BLaER1 treated with 17β-estradiol and CSF1 and Interleukin-3, amounts not matched to agents 10 nM and 100 nM (cell line): ENCODE measurements at regions not wholly inside any gene's neighbourhood (a gene's known extent, or its start where the extent isn't known, plus 50 kb on each side); places are given as distances from the start of the nearest gene placed in this dataset.

Experiments
- H3K27ac ChIP-seq, 11 experiments: shearing (Covaris generic); formaldehyde crosslinking; 2 replicates each; pipeline ENCODE4 v1.8.1; 2022
- H3K27me3 ChIP-seq, 11 experiments: shearing (Covaris generic); formaldehyde crosslinking; 2 replicates each; pipeline ENCODE4 v1.8.1; 2022
- H3K36me3 ChIP-seq, 11 experiments: shearing (Covaris generic); formaldehyde crosslinking; 2 replicates each; pipeline ENCODE4 v1.8.1; 2022
- H3K4me1 ChIP-seq, 10 experiments: shearing (Covaris generic); formaldehyde crosslinking; 2 replicates each; pipeline ENCODE4 v1.8.1; 2022
- H3K4me2 ChIP-seq, 11 experiments: shearing (Covaris generic); formaldehyde crosslinking; 2 replicates each; pipeline ENCODE4 v1.8.1; 2022
- H3K4me3 ChIP-seq, 10 experiments: shearing (Covaris generic); formaldehyde crosslinking; 2 replicates each; pipeline ENCODE4 v1.8.1; 2022
- H3K9ac ChIP-seq, 11 experiments: shearing (Covaris generic); formaldehyde crosslinking; 2 replicates each; pipeline ENCODE4 v1.8.1; 2022
- H3K9me3 ChIP-seq, 11 experiments: shearing (Covaris generic); formaldehyde crosslinking; replicated peaks in 1 of 11; 2 replicates each; pipeline ENCODE4 v1.8.1; 2022
- H4K20me1 ChIP-seq, 11 experiments: shearing (Covaris generic); formaldehyde crosslinking; 2 replicates each; pipeline ENCODE4 v1.8.1; 2022
- Cebpa-rat ChIP-seq, 11 experiments: shearing (Covaris generic); IDR thresholded peaks; 2 replicates each; pipeline ENCODE4 v1.8.1; 2022

GRCh38 chr20:52364405-52364804 lies 172.8 kb upstream of the ZFP64 start:
- no peak for TF ChIP-seq Cebpa-rat (IDR thresholded peaks at IDR 0.05)
- Histone ChIP-seq H3K9ac (no peak overlapping the region), H3K4me1 (peaks cover 0 to 8% (median 0%) of the 10 kb centered on the region in 10 experiments; a peak in 6 of 20 replicates), H3K9me3 (0 out of 22 replicates have a peak, but pooled peaks cover 0 to 4% (median 0%) of the 10 kb centered on the region in 11 experiments), H3K27me3 (no peaks in the 10 kb centered on the region), H3K4me3 (no peak overlapping the region), H4K20me1 (no peaks in the 10 kb centered on the region), H3K4me2 (peak overlapping the region in 3 of 11 experiments; percentile 2 to 12 (median 9); a peak in 1 of 22 replicates), H3K27ac (no peak overlapping the region), H3K36me3 (no peaks in the 10 kb centered on the region)

- H3K36me3 ChIP-seq: no peaks in the 10 kb centered on the region
- TF ChIP-seq Cebpa-rat (IDR thresholded peaks at IDR 0.05): no peak
- no peak overlapping the region for H3K27ac ChIP-seq
- H3K4me2 ChIP-seq: no peak overlapping the region
- no peak overlapping the region for H3K9ac ChIP-seq
- H3K27me3 ChIP-seq: no peaks in the 10 kb centered on the region
- H4K20me1 ChIP-seq: no peaks in the 10 kb centered on the region
- peaks cover 0 to 7% (median 0%) of the 10 kb centered on the region in 11 experiments; a peak in 1 of 22 replicates for H3K9me3 ChIP-seq
- H3K4me3 ChIP-seq: no peak overlapping the region
- H3K4me1 ChIP-seq: peaks cover 0 to 8% (median 0%) of the 10 kb centered on the region in 10 experiments; a peak in 6 of 20 replicates
Measured at GRCh38 chr20:52361650-52362049, 170.1 kb upstream of the ZFP64 start.

GRCh38 chr20:52349806-52350205 lies 158.2 kb upstream of the ZFP64 start:
- Histone ChIP-seq H3K9me3 (no peaks in the 10 kb centered on the region; a peak in 1 of 22 replicates), H3K4me1 (peaks cover 0 to 6% (median 0%) of the 10 kb centered on the region in 10 experiments; a peak in 2 of 20 replicates), H3K36me3 (no peaks in the 10 kb centered on the region), H3K27ac (no peak overlapping the region), H3K4me3 (no peak overlapping the region), H3K27me3 (no peaks in the 10 kb centered on the region), H3K4me2 (no peak overlapping the region), H3K9ac (no peak overlapping the region), H4K20me1 (no peaks in the 10 kb centered on the region)
- TF ChIP-seq Cebpa-rat (IDR thresholded peaks at IDR 0.05): no peak

GRCh38 chr20:52348434-52348833 lies 156.9 kb upstream of the ZFP64 start:
- Histone ChIP-seq H3K27me3 (no peaks in the 10 kb centered on the region), H3K9me3 (no peaks in the 10 kb centered on the region; a peak in 1 of 22 replicates), H3K4me3 (no peak overlapping the region), H4K20me1 (no peaks in the 10 kb centered on the region), H3K4me1 (peaks cover 0 to 6% (median 0%) of the 10 kb centered on the region in 10 experiments; a peak in 2 of 20 replicates), H3K36me3 (no peaks in the 10 kb centered on the region), H3K9ac (no peak overlapping the region), H3K27ac (no peak overlapping the region), H3K4me2 (no peak overlapping the region)
- TF ChIP-seq Cebpa-rat (IDR thresholded peaks at IDR 0.05): no peak

- TF ChIP-seq Cebpa-rat (IDR thresholded peaks at IDR 0.05): peak in 7 of 11 experiments; percentile 10 to 54 (median 40); a peak in 6 of 22 replicates
- H3K36me3 ChIP-seq: no peaks in the 10 kb centered on the region
- H4K20me1 ChIP-seq: no peaks in the 10 kb centered on the region
- no peak overlapping the region for H3K4me2 ChIP-seq
- no peaks in the 10 kb centered on the region; a peak in 1 of 22 replicates for H3K9me3 ChIP-seq
- H3K4me1 ChIP-seq: peaks cover 0 to 6% (median 0%) of the 10 kb centered on the region in 10 experiments; a peak in 2 of 20 replicates
- no peaks in the 10 kb centered on the region for H3K27me3 ChIP-seq
- no peak overlapping the region for H3K9ac ChIP-seq
- H3K27ac ChIP-seq: no peak overlapping the region
- H3K4me3 ChIP-seq: no peak overlapping the region
Measured at GRCh38 chr20:52346797-52347196, 155.2 kb upstream of the ZFP64 start.

- no peak overlapping the region for H3K4me2 ChIP-seq
- no peaks in the 10 kb centered on the region for H3K9me3 ChIP-seq
- no peaks in the 10 kb centered on the region for H3K4me1 ChIP-seq
- no peak overlapping the region for H3K9ac ChIP-seq
- no peak overlapping the region for H3K4me3 ChIP-seq
- no peaks in the 10 kb centered on the region for H4K20me1 ChIP-seq
- H3K27me3 ChIP-seq: no peaks in the 10 kb centered on the region
- H3K36me3 ChIP-seq: no peaks in the 10 kb centered on the region
- no peak for TF ChIP-seq Cebpa-rat (IDR thresholded peaks at IDR 0.05)
- H3K27ac ChIP-seq: no peak overlapping the region
Measured at GRCh38 chr20:52342913-52343312, 151.3 kb upstream of the ZFP64 start.

- H3K27me3 ChIP-seq: no peaks in the 10 kb centered on the region
- no peak overlapping the region for H3K9ac ChIP-seq
- no peak overlapping the region for H3K4me2 ChIP-seq
- H3K4me3 ChIP-seq: no peak overlapping the region
- H3K4me1 ChIP-seq: no peaks in the 10 kb centered on the region
- 0 out of 22 replicates have a peak, but pooled peaks cover 0 to 9% (median 0%) of the 10 kb centered on the region in 11 experiments for H3K9me3 ChIP-seq
- H4K20me1 ChIP-seq: no peaks in the 10 kb centered on the region
- no peak overlapping the region for H3K27ac ChIP-seq
- TF ChIP-seq Cebpa-rat (IDR thresholded peaks at IDR 0.05): no peak
- no peaks in the 10 kb centered on the region for H3K36me3 ChIP-seq
Measured at GRCh38 chr20:52340036-52340634, 148.6 kb upstream of the ZFP64 start.

GRCh38 chr20:52332649-52333250 lies 141.2 kb upstream of the ZFP64 start:
- Histone ChIP-seq H3K9me3 (peaks cover 5 to 22% (median 9%) of the 10 kb centered on the region in 11 experiments; a peak in 14 of 22 replicates), H3K27me3 (no peaks in the 10 kb centered on the region), H3K9ac (no peak overlapping the region), H3K4me1 (peaks cover 0 to 9% (median 7%) of the 10 kb centered on the region in 10 experiments; a peak in 9 of 20 replicates), H3K36me3 (no peaks in the 10 kb centered on the region), H3K4me2 (no peak overlapping the region), H3K27ac (no peak overlapping the region), H4K20me1 (no peaks in the 10 kb centered on the region), H3K4me3 (no peak overlapping the region)
- no peak for TF ChIP-seq Cebpa-rat (IDR thresholded peaks at IDR 0.05)

- Histone ChIP-seq H3K36me3 (no peaks in the 10 kb centered on the region), H3K4me1 (peaks cover 0 to 9% (median 7%) of the 10 kb centered on the region in 10 experiments; a peak in 9 of 20 replicates), H3K27me3 (no peaks in the 10 kb centered on the region), H3K9me3 (peaks cover 5 to 26% (median 11%) of the 10 kb centered on the region in 11 experiments; a peak in 14 of 22 replicates), H3K9ac (no peak overlapping the region), H3K4me2 (no peak overlapping the region), H3K27ac (no peak overlapping the region), H4K20me1 (no peaks in the 10 kb centered on the region), H3K4me3 (no peak overlapping the region)
- TF ChIP-seq Cebpa-rat (IDR thresholded peaks at IDR 0.05): no peak
Measured at GRCh38 chr20:52332230-52332629, 140.7 kb upstream of the ZFP64 start.
